ENCODE measurements at regions not wholly inside any gene's neighbourhood (a gene's known extent, or its start where the extent isn't known, plus 50 kb on each side); places are given as distances from the start of the nearest gene placed in this dataset.

GRCh38 chr1:163914785-163915413 lies 593.1 kb downstream of the NUF2 start:
- no peak for TF ChIP-seq POLR2AphosphoS5 (IDR thresholded peaks at IDR 0.05; ENCODE audit: low read depth, low read length)
- no peak for TF ChIP-seq POLR2A (IDR thresholded peaks at IDR 0.05; ENCODE audit: low read depth, low read length)
- TF ChIP-seq TAF1 (IDR thresholded peaks at IDR 0.05; ENCODE audit: borderline replicate concordance, low read depth, low read length) = no peak

Measured in GM12892 (cell line).